ENCODE measurements at regions not wholly inside any gene's neighbourhood (a gene's known extent, or its start where the extent isn't known, plus 50 kb on each side); places are given as distances from the start of the nearest gene placed in this dataset.

DNA sequence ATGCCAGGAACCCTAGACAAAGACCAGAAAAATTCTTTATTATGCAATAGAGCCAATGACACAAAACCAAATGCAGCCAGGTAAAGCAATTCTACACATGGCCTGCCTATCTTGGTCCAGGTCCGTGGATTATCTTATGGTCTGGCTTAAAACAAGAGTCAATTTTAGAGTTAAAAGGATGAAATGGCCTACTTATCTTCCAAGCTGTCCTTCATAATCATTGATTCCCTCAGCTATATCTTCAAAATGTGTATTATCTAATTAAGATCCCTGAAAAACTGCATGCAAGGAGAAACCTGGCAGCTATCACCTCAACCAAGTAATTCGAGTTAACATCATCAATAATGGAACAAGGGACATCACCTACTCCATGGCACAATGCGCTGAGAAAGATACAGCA lies 479.4 kb upstream of the NRP1 start:
- no peak for TF ChIP-seq EZH2 (IDR thresholded peaks at IDR 0.05; ENCODE audit: borderline replicate concordance, insufficient read depth, low read depth, low read length, poor library complexity, severe bottlenecking)
- TF ChIP-seq, protein P1, sequence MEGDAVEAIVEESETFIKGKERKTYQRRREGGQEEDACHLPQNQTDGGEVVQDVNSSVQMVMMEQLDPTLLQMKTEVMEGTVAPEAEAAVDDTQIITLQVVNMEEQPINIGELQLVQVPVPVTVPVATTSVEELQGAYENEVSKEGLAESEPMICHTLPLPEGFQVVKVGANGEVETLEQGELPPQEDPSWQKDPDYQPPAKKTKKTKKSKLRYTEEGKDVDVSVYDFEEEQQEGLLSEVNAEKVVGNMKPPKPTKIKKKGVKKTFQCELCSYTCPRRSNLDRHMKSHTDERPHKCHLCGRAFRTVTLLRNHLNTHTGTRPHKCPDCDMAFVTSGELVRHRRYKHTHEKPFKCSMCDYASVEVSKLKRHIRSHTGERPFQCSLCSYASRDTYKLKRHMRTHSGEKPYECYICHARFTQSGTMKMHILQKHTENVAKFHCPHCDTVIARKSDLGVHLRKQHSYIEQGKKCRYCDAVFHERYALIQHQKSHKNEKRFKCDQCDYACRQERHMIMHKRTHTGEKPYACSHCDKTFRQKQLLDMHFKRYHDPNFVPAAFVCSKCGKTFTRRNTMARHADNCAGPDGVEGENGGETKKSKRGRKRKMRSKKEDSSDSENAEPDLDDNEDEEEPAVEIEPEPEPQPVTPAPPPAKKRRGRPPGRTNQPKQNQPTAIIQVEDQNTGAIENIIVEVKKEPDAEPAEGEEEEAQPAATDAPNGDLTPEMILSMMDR (IDR thresholded peaks at IDR 0.05): no peak
- ChIA-PET CTCF (no interaction called here), POLR2A (no interaction called here)
- no peak for ATAC-seq (ENCODE audit: low read depth)
- intact Hi-C loops (cut with micrococcal nuclease): no loop called here
- Mint-ChIP-seq H3K9me3 (ENCODE audit: insufficient read depth) (no peaks in the 10 kb centered on the region), H3K4me1 (no peaks in the 10 kb centered on the region), H3K27ac (no peak overlapping the region), H3K27me3 (no peaks in the 10 kb centered on the region), H3K4me3 (no peak overlapping the region)
- no peak overlapping the region for H3K4me2 ChIP-seq (replicated peaks; ENCODE audit: low read depth, low read length, poor library complexity, severe bottlenecking)
- H3K27ac ChIP-seq (ENCODE audit: low read length in 2 of 2): no peak overlapping the region
- H4K20me1 ChIP-seq (ENCODE audit: control insufficient read depth, insufficient read depth, low read length, poor library complexity, severe bottlenecking): no peaks in the 10 kb centered on the region
- H3K27me3 ChIP-seq (replicated peaks in 1 of 4; ENCODE audit: control extremely low read depth in 1 of 4, control insufficient read depth in 3 of 4, insufficient read depth in 4 of 4, low read length in 3 of 4): no peaks in the 10 kb centered on the region
- no peak for DNase-seq
- no peak overlapping the region for H3K9ac ChIP-seq (ENCODE audit: low read length)
- no peaks in the 10 kb centered on the region for H3K9me3 ChIP-seq (ENCODE audit: control extremely low read depth in 1 of 3, control insufficient read depth in 2 of 3, insufficient read depth in 1 of 3, low read length in 2 of 3)
- no peak overlapping the region for H2AFZ ChIP-seq (ENCODE audit: insufficient read depth, low read depth, low read length, poor library complexity, severe bottlenecking)
- H3K4me3 ChIP-seq (ENCODE audit: control extremely low read depth in 1 of 5, extremely low read depth in 1 of 5, insufficient read depth in 1 of 5, low read depth in 2 of 5, low read length in 4 of 5): no peak overlapping the region
- H3K36me3 ChIP-seq (replicated peaks in 1 of 2; ENCODE audit: control extremely low read depth in 1 of 2, control insufficient read depth in 1 of 2, extremely low read depth in 1 of 2, insufficient read depth in 2 of 2, low read length in 1 of 2): no peaks in the 10 kb centered on the region
- 80% methylated on average over 2 of the region's 3 CpGs for WGBS (ENCODE audit: insufficient coverage)
- no peaks in the 10 kb centered on the region for H3K79me2 ChIP-seq (ENCODE audit: control insufficient read depth, insufficient read depth, low read length)
- H3K4me1 ChIP-seq (ENCODE audit: control insufficient read depth in 2 of 2, insufficient read depth in 2 of 2, low read length in 2 of 2): no peaks in the 10 kb centered on the region

DNA sequence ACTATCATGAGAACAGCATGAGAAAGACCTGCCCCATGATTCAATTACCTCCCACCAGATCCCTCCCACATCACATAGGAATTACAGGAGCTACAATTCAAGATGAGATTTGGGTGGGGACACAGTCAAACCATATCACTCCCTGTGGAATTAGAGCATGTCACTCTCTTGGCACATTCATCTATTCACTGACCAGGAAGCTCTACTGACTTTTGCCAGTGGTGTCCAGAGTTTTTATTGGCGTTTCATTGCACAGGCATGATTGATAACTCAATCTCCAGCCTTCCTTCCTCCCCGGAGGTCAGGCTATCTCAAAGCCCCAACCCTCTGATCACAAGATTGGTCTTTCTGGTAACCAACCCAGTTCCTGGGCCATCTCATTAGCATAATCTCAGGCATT lies 478.9 kb upstream of the NRP1 start:
- ATAC-seq (ENCODE audit: low read depth) (no peak), DNase-seq (no peak)
- Histone ChIP-seq H3K27ac (ENCODE audit: low read length in 2 of 2) (no peak overlapping the region), H3K36me3 (replicated peaks in 1 of 2; ENCODE audit: control extremely low read depth in 1 of 2, control insufficient read depth in 1 of 2, extremely low read depth in 1 of 2, insufficient read depth in 2 of 2, low read length in 1 of 2) (no peaks in the 10 kb centered on the region), H3K79me2 (ENCODE audit: control insufficient read depth, insufficient read depth, low read length) (no peaks in the 10 kb centered on the region), H3K4me3 (ENCODE audit: control extremely low read depth in 1 of 5, extremely low read depth in 1 of 5, insufficient read depth in 1 of 5, low read depth in 2 of 5, low read length in 4 of 5) (no peak overlapping the region), H3K27me3 (replicated peaks in 1 of 4; ENCODE audit: control extremely low read depth in 1 of 4, control insufficient read depth in 3 of 4, insufficient read depth in 4 of 4, low read length in 3 of 4) (no peaks in the 10 kb centered on the region), H3K4me2 (replicated peaks; ENCODE audit: low read depth, low read length, poor library complexity, severe bottlenecking) (no peak overlapping the region), H3K9me3 (ENCODE audit: control extremely low read depth in 1 of 3, control insufficient read depth in 2 of 3, insufficient read depth in 1 of 3, low read length in 2 of 3) (no peaks in the 10 kb centered on the region), H2AFZ (ENCODE audit: insufficient read depth, low read depth, low read length, poor library complexity, severe bottlenecking) (no peak overlapping the region), H3K4me1 (ENCODE audit: control insufficient read depth in 2 of 2, insufficient read depth in 2 of 2, low read length in 2 of 2) (no peaks in the 10 kb centered on the region), H4K20me1 (ENCODE audit: control insufficient read depth, insufficient read depth, low read length, poor library complexity, severe bottlenecking) (no peaks in the 10 kb centered on the region), H3K9ac (ENCODE audit: low read length) (no peak overlapping the region)
- ChIA-PET CTCF (no interaction called here), POLR2A (no interaction called here)
- Mint-ChIP-seq H3K4me3 (no peak overlapping the region), H3K27ac (no peak overlapping the region), H3K27me3 (no peaks in the 10 kb centered on the region), H3K9me3 (ENCODE audit: insufficient read depth) (no peaks in the 10 kb centered on the region), H3K4me1 (no peaks in the 10 kb centered on the region)
- TF ChIP-seq, protein P1 (IDR thresholded peaks at IDR 0.05): no peak
- TF ChIP-seq EZH2 (IDR thresholded peaks at IDR 0.05; ENCODE audit: borderline replicate concordance, insufficient read depth, low read depth, low read length, poor library complexity, severe bottlenecking): no peak
- intact Hi-C loops (cut with micrococcal nuclease): no loop called here
- 100% methylated on average over 2 of the region's 2 CpGs for WGBS (ENCODE audit: insufficient coverage)

Data from B cell (primary cell).